ENCODE measurements at regions not wholly inside any gene's neighbourhood (a gene's known extent, or its start where the extent isn't known, plus 50 kb on each side); places are given as distances from the start of the nearest gene placed in this dataset.

DNA sequence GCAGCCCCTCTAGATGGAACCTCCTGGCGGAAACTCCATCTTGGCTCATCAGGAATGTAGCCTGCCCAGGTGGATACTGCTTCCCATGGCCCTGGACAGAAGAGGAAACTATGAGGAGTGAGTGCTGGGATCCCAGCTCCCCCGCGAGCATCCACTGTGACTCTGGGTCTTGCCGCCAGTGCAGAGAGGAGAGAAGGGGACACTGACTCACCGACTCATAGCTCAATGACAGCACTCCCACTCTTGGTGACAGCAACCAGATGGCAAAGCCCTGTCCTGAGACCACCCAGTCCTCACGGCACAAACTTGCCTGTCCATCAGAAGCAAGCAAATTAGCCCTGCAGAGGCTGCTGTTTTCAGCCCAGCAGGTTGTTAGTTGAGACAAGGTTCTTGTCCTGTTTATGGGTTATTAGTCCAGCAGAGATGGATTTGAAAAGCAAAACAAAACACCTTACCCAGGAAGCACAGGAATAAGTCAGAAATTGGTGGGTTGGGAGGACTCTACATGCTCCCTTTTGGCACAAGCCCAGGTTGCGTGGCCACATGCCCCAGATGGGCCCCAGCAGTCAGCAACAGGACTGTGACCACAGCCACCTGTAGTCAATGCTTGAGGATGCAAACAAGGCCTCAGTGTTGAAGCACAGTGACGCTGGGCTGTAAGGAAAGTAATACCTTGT lies 111.5 kb upstream of the GLI2 start:
- Mint-ChIP-seq H3K36me3 (no peaks in the 10 kb centered on the region), H3K27ac (no peak overlapping the region), H3K4me1 (no peaks in the 10 kb centered on the region), H3K9me3 (no peaks in the 10 kb centered on the region), H3K27me3 (ENCODE audit: insufficient read depth, low read depth) (peaks cover 14% of the 10 kb centered on the region), H3K4me3 (no peak overlapping the region)
- Histone ChIP-seq H3K9me3 (ENCODE audit: low read depth) (no peaks in the 10 kb centered on the region), H3K4me1 (no peaks in the 10 kb centered on the region), H2AFZ (replicated peaks) (no peak overlapping the region), H3K4me3 (no peak overlapping the region), H3K79me2 (ENCODE audit: low read depth) (no peaks in the 10 kb centered on the region), H3F3A (ENCODE audit: low read depth) (no peaks in the 10 kb centered on the region), H3K9ac (no peak overlapping the region), H3K27me3 (no peaks in the 10 kb centered on the region), H3K27ac (no peak overlapping the region), H3K4me2 (no peak overlapping the region), H3K36me3 (no peaks in the 10 kb centered on the region), H4K20me1 (ENCODE audit: low read depth) (no peaks in the 10 kb centered on the region)
- TF ChIP-seq EZH2phosphoT487 (IDR thresholded peaks at IDR 0.05), result no peak
- TF ChIP-seq, protein P1, sequence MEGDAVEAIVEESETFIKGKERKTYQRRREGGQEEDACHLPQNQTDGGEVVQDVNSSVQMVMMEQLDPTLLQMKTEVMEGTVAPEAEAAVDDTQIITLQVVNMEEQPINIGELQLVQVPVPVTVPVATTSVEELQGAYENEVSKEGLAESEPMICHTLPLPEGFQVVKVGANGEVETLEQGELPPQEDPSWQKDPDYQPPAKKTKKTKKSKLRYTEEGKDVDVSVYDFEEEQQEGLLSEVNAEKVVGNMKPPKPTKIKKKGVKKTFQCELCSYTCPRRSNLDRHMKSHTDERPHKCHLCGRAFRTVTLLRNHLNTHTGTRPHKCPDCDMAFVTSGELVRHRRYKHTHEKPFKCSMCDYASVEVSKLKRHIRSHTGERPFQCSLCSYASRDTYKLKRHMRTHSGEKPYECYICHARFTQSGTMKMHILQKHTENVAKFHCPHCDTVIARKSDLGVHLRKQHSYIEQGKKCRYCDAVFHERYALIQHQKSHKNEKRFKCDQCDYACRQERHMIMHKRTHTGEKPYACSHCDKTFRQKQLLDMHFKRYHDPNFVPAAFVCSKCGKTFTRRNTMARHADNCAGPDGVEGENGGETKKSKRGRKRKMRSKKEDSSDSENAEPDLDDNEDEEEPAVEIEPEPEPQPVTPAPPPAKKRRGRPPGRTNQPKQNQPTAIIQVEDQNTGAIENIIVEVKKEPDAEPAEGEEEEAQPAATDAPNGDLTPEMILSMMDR (IDR thresholded peaks at IDR 0.05), result no peak
- TF ChIP-seq EZH2 (IDR thresholded peaks at IDR 0.05), result no peak
- DNase-seq (ENCODE audit: low spot score), result no peak

DNA sequence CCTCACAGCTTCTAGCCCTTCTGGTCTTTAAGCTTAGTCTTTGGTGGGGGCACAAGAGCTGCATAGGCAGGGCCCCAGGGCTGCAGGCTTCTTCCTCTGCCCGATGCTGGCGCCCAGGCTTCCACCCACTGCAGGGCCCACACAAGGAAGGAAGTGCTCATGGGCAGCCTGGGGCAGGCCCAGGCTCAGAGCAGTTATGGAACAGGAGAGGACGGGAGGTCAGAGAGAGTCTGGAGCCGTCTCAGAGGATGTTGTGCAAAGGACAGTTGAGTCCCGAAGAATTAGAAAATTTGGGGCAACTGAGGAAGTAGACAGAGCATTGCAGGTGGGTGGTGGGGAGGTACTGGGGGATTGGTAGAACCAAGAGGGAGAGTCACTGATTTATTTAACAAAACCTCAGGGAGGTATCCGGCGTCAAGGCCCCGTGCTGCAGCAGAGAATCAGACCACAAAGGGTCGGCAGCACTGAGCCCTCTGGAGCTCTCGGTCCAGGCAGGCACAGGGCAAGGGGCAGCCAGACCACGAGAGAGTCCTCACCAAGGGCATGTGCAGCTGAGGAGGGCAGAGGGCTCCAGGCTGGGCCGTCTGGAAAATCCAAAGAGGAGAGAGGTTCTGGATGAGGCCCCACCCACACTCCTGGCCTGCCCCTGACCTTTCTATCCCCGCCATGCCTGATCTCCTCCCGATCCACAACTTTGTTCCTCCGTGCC lies 110.8 kb upstream of the GLI2 start:
- Mint-ChIP-seq H3K36me3 (no peaks in the 10 kb centered on the region), H3K4me3 (no peak overlapping the region), H3K9me3 (no peaks in the 10 kb centered on the region), H3K4me1 (no peaks in the 10 kb centered on the region), H3K27me3 (ENCODE audit: insufficient read depth, low read depth) (peaks cover 14% of the 10 kb centered on the region), H3K27ac (no peak overlapping the region)
- DNase-seq (ENCODE audit: low spot score), result no peak
- H3K9ac ChIP-seq, result no peak overlapping the region
- no peak overlapping the region for H3K4me2 ChIP-seq
- H3K9me3 ChIP-seq (ENCODE audit: low read depth), result no peaks in the 10 kb centered on the region
- no peaks in the 10 kb centered on the region for H3F3A ChIP-seq (ENCODE audit: low read depth)
- H2AFZ ChIP-seq (replicated peaks), result no peak overlapping the region
- no peaks in the 10 kb centered on the region for H4K20me1 ChIP-seq (ENCODE audit: low read depth)
- peaks cover 4% of the 10 kb centered on the region for H3K4me1 ChIP-seq
- no peak overlapping the region for H3K4me3 ChIP-seq
- no peaks in the 10 kb centered on the region for H3K36me3 ChIP-seq
- no peaks in the 10 kb centered on the region for H3K27me3 ChIP-seq
- H3K27ac ChIP-seq, result no peak overlapping the region
- TF ChIP-seq EZH2 (IDR thresholded peaks at IDR 0.05) (no peak), EZH2phosphoT487 (IDR thresholded peaks at IDR 0.05) (no peak)
- TF ChIP-seq, protein P1 (IDR thresholded peaks at IDR 0.05), result no peak
- no peaks in the 10 kb centered on the region for H3K79me2 ChIP-seq (ENCODE audit: low read depth)

- no peak for TF ChIP-seq EZH2 (IDR thresholded peaks at IDR 0.05)
- TF ChIP-seq, protein P1 (IDR thresholded peaks at IDR 0.05), result no peak
- Mint-ChIP-seq H3K4me3 (no peak overlapping the region), H3K27ac (no peak overlapping the region), H3K27me3 (ENCODE audit: insufficient read depth, low read depth) (peaks cover 14% of the 10 kb centered on the region), H3K9me3 (no peaks in the 10 kb centered on the region), H3K4me1 (no peaks in the 10 kb centered on the region), H3K36me3 (no peaks in the 10 kb centered on the region)
- Histone ChIP-seq H3K36me3 (no peaks in the 10 kb centered on the region), H3K27me3 (no peaks in the 10 kb centered on the region), H3K4me1 (peaks cover 7% of the 10 kb centered on the region), H3K4me2 (no peak overlapping the region), H2AFZ (replicated peaks) (no peak overlapping the region), H4K20me1 (ENCODE audit: low read depth) (no peaks in the 10 kb centered on the region), H3K4me3 (no peak overlapping the region), H3K27ac (no peak overlapping the region), H3K79me2 (ENCODE audit: low read depth) (no peaks in the 10 kb centered on the region), H3K9me3 (ENCODE audit: low read depth) (no peaks in the 10 kb centered on the region), H3F3A (ENCODE audit: low read depth) (no peaks in the 10 kb centered on the region), H3K9ac (no peak overlapping the region)
- DNase-seq (ENCODE audit: low spot score), result no peak
Measured at GRCh38 chr2:120625865-120626560, 109.7 kb upstream of the GLI2 start.
